ENCODE measurements at regions not wholly inside any gene's neighbourhood (a gene's known extent, or its start where the extent isn't known, plus 50 kb on each side); places are given as distances from the start of the nearest gene placed in this dataset.
A peak's percentile ranks its signal among the peaks of the same experiment; 100 is the strongest.
"Not testable (repeated sequence)": the region's sequence is repeated elsewhere in the genome, so short reads cannot be mapped to it uniquely, and the experiment has no call there.

DNA sequence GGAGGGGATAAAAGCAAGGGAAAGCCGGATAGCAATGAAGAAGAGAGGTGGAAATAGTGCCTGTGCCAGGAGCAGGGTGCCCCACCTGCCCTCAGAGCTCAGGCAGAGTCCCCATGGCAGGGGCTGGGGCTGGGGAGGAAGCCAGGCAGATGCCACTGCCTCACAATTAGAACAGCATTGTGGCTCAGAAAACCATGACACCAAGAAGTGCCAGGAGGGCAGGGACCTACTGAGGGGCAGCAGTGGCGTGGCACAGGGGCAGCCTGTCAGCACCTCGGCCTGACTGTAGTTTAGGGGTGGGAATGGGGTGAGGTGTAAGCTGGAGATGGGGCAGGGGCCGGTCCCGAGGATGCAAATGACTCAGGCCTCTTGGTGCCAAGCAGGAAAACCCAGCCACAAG lies 532.1 kb upstream of the B3GAT1 start:
- no peak for DNase-seq (ENCODE audit: low spot score)

DNA sequence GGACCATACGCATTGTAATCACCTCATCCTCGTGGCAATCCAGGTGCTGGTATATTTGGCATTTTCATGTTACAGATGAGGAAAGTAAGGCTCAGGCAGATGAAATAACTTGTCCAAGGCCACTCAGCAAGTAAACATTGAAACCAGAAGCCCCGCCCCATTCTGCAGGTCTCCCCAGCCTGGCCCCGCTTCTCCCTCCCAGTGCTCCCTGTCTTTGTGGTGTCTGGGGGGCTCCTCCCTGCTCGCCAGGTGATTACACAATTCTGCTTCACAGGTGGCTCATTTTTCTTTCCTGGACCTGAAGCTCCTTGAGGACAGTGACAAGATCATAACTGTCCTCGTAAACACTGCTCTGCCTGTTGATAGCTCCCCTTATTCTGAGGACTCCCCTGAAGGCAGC lies 531.5 kb upstream of the B3GAT1 start:
- no peak for DNase-seq (ENCODE audit: low spot score)

DNA sequence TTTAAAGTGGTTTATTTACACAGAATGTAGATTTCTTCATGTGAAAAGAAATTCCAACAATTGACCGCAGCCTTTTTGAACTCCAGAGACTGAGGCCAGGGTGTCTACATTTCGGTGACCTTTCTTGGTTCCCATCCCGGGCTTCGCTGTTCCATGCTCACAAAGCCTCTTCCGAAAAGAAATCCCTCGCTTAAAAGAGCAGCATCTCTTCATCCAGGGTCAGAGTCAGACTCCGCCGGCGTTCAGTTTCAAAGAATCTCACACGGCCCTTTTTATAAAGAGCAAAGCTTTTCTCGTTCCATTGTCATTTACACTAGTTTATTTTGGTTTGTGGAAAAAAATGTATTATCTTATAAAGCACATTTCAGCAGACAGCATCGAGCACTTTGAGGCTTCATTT lies 530.6 kb upstream of the B3GAT1 start:
- DNase-seq (ENCODE audit: low spot score), result no peak

DNA sequence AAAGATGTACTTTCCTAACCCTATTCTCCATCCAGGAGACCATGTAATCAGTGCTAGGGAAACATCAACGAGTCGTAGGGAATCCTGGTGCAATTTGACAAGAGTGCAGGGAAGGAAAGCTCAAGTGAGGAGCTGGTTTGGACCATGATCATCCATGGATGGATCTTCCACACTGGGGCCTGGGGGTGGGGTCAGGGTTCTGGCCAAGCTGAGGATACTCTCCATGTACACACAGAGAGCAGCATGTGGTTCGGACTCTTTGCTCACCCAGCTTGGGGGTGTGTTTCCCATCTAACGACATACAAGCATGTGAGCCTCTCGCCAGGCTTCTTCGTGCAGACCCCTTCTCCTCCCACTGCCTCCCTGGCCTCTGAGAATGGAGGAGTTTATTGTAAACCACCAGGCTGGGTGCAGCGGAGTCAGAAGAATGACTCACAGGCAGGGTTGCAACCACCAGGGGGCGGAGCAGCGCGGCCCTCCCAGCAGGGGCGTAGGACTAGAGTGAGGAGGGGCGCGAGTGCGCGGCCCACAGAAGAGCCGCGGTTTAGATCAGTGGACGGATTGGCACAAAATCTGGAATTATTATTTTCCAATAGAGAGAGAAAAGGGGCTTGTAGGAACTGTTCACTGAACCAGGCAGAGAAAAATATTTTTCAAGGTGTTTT lies 530.0 kb upstream of the B3GAT1 start:
- peak; percentile 73 for DNase-seq (ENCODE audit: low spot score)

DNA sequence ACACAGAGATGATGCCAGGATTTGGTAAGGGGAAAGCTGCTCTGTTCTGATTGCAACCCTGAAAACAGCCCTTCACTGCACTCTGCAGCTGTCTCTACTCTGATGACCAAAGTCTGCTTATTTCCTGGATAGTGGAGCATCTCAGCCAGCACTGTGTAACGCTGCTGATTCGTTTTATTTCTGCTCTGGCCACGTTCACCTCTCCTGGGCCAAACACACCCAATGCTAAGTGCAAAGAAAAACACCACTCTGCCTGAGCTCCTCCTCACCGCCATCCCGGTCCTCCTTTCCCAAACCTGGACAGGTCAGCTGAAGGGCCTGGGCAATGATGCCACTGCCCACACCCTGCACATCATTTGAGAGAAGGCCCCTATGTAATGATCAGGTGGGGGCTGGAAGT lies 529.3 kb upstream of the B3GAT1 start:
- DNase-seq (ENCODE audit: low spot score), result no peak

DNA sequence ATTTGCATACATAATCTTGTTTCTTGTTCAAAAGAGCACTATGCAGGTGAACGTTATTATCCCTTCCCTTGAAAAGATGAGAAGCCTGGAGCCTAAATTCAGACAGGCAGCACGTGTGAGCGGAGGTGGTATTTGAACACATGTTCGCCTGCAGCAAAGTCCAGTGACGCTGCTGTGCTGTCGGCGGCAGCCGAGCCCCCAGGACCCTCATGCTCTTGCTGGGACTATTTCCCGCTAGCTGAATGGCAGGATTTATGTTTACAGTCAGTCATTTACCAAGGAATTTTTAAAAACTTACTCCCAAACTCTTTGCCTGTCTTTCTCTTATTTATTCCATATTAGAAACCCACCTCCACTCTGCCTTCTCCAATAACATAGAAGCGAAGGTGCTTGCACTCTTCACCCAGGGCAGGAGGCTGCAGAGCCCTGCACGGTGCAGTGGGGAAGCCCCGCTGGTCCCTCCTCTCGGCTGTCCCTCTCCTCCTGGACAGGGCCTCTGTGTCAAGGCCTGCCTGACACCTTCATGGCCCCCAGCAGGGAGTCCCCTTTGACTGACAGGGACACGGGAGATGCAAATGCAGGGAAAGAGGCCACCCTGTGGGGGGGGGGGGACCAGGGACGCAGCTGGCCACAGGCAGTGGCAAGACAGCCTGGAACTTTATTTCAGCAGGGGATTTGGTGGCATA lies 528.5 kb upstream of the B3GAT1 start:
- DNase-seq (ENCODE audit: low spot score), result no peak

DNA sequence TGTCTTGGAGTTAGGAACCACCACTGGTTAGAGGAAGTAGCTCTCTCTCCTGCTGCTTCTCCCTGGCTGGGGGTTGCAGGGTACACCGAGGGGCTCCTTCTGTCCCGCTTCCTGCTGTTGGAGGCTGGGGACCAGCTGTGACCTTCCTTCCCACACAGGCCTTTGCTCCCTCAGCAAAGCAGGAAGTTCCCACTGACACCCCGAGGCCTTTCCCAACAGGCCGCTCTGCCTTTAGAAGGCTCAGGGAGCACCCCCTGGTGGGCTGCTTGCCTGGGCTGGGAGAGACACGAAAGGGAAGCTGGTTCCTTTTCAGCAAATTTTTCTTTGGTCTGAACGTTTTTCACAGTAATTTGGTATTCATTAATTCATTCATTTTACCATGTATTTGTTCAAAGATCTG lies 527.9 kb upstream of the B3GAT1 start:
- DNase-seq (ENCODE audit: low spot score), result no peak

DNA sequence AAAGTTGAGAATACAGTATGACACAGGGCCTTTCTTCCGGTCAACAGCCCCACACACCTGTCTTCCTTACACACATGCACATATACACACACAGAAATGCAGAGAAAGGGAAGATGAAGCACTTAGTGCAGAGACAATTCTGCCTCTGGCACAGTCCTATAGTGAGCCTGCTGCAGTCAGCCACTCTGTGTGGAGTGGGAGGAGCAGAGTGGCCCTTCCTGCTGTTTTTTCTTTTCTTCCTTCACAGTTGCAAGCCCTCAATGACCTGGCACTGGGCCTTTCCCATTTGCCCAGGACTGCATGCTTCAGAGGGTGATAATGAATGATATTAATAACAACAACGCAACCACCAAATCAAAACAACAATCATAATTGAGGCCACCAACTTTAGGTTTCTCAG lies 527.0 kb upstream of the B3GAT1 start:
- DNase-seq (ENCODE audit: low spot score), result no peak

DNA sequence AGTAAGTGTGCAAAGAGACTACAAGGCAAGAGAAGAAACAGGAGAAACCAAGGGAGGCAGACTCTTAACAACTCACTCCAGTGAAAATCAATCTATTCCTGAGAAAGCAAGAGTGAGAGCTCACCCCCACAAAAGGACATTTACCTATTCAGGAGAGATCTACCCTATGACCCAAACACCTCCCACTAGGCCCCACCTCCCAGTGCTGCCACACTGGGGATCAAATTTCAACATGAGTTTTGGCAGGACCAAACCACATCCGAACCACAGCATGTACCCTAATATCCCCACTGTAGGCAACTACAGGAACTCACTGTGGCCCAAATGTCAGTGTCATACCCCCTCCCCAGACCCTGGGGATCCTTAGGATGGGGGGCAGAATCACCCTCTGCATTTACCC lies 526.2 kb upstream of the B3GAT1 start:
- no peak for DNase-seq (ENCODE audit: low spot score)

DNA sequence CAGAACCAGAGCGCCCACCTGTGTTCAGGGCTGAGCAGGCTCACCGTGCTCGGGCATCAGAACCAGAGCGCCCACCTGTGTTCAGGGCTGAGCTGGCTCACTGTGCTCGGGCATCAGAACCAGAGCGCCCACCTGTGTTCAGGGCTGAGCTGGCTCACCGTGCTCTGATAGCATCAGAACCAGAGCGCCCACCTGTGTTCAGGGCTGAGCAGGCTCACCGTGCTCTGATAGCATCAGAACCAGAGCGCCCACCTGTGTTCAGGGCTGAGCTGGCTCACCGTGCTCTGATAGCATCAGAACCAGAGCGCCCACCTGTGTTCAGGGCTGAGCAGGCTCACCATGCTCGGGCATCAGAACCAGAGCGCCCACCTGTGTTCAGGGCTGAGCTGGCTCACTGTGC lies 525.2 kb upstream of the B3GAT1 start:
- DNase-seq (ENCODE audit: low spot score), result not testable (repeated sequence)

DNA sequence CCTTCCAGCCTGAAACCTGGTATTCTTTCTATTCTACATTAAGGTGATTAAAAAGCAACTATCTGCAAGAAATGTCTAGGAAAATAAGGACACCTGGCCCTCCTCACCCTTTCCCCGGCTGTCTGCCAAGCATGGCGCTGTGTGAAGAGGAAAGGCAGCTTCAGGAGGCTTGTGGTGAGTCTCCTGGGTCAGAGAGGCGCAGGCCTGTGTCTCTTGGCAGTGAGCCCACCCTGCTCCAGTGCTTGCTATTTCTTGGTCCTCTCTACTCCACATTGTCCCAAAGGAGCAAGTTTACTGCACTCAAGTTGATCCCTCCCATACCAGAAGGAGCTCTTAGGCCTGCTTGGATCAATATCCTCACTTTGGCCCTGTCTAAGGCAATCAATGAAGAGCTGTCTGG lies 520.7 kb upstream of the B3GAT1 start:
- no peak for DNase-seq (ENCODE audit: low spot score)

DNA sequence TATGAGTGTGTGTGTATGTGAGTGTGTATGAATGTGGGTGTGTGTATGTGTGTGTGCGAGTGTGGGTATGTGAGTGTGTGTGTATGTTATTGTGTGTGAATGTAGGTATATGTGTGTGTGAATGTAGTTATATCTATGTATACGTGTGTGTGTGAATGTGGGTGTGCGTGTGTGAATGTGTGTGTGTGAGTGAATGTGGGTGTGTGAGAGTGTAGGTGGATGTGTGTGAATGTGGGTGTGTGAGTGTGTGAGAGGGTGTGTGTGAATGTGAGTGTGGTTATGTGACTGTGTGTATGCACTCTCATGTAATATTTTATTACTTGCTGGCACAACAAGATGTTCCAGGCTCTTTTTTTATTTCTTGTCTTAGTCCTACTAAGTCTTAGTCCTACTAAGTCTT lies 513.4 kb upstream of the B3GAT1 start:
- no peak for DNase-seq (ENCODE audit: low spot score)

DNA sequence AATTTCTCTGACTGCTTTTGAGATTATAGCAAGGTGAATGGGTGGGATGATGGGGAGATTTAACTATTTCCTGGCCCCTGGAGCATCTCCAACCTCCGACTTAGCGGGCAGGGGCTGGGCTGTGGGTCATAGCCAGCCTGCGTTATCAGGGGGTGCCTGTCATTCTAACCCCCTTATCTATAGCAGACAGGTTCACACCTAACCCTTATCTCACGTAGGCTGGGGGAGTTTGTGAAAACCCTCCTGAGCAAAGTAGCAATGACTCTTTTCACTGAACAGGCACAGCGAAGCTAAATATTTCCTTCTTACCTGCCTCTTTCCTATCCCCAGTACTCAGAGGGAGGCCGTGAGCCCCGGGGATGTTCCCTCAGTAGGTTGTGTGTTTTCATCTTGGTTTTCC lies 511.4 kb upstream of the B3GAT1 start:
- no peak for DNase-seq (ENCODE audit: low spot score)

DNA sequence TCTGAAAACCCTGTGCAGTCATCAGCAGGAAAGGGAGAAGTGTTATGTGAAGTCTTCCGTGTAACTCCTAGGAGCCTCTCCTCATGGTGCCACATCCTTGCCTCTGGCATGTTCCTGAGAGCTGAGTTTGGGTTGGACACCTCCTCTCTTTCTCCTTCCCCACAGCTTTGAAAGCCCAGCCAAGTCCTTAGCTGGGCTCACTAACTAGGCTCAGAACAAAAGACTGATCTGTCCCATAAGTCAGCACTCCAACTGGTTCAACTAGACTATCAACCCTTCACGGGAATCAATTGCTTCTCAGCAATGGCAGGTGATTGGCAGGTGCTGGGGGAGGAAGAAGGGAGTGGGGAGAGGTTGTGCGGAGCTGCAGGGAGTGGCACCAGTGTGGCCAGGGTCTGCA lies 509.9 kb upstream of the B3GAT1 start:
- DNase-seq (ENCODE audit: low spot score), result no peak

DNA sequence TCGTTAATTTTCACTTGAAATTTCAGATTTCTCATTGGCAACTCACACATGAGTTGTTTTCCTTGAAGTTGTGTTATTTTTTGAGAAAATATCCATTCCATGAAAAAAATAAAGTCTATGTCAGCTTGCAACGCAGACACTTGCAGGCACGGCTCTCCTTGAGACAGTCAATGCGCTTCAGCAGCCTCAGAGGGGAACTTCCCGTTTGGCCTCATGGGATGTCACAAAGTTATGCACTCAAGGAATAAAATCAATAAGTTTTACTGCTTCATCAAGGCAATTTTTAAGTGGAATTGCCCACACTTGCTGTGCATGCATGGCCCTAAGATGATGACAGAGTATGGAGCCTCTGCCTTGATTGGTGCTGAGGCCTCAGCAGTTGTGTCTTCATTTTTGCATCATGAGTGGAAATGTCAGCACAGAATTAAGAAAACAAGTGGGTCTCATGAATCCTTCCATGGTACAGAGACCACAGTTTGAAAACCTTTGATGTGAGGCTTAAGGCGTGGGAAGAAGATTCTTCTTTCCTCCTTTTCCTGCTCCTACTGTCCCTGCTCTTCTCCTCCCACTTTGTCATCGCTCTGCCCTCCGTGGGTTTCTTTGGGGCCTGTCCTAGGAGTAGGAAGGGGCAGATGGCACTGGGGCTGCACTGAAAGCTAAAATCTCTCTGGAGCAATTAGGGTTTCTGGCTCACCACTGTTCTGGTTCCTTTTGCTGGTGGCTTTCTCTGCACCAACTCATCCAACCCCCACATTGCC lies 509.0 kb upstream of the B3GAT1 start:
- no peak for DNase-seq (ENCODE audit: low spot score)

DNA sequence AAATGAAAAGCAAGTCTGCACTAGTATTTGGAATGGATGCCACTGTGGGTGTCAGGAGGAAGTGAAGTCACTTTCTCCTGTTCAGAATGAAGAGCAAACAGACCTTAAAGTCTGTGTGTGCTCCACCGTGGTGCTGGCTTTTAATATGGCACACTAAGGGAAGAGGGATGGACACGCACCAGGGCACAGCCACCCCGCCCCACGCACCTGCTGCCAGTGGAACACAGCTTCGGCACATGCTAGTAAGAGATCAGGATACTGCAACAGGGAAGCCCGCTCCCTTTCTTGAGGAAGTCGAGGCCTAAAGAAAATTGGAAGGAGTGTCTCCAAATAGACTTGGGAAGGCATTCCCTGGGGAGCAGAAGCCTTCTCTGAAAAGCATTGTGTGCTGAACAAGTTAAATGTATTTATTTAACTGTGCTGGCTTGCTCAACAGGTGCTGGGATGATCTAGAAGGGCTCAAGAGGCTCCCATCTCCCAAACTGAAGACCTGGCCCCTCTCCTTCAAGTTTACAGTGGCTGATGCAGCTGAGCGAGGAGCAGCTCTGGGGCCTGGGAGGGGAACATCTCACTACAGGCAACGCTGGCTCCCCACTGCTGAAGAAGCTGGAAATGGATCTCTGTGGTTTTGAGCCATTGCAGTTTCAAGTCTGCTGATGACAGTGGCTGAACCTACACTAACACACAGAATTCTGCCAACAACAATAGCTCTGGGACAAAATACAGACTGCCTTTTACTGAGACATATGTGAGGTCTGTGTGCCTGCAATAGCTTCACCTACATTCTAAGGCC lies 504.6 kb upstream of the B3GAT1 start:
- DNase-seq (ENCODE audit: low spot score), result no peak

DNA sequence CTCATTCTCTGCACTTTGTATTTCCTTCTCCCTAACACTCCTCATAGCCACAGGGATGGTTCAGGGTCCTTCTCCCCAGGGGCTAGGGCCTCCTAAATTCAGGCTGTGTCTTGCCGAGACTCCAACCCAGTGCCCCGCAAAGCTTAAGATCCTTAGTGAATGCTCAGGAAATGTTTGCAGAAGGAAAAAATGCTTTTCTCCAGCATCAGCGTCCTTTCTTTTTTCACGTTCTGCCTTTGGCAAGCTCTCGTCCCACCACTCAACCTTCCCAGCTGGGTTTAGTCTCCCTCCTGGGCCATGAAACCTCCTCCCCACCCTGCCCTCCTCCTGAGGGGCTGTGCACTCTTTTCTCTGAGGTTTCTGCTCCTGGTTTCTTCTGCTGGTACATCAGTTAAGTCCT lies 503.8 kb upstream of the B3GAT1 start:
- no peak for DNase-seq (ENCODE audit: low spot score)

DNA sequence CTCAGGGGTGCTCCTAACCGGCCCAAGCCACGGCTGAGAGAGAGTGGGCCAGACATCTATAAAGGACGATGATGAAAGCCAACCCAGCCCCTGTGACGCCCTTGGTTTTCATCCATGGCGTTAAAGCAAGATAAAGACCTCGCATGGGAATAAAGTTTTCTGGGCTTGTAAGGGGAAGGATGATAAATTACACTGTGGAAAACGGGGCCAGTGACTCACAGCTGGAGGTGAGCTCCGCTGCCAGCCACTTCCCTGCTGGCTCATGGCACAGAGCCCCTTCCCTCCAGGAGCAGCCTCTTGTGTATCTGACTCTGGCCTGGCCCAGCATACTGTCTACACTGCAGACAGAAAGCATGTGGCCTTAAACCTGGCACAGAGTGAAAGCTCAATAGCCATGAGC lies 503.2 kb upstream of the B3GAT1 start:
- DNase-seq (ENCODE audit: low spot score), result no peak

DNA sequence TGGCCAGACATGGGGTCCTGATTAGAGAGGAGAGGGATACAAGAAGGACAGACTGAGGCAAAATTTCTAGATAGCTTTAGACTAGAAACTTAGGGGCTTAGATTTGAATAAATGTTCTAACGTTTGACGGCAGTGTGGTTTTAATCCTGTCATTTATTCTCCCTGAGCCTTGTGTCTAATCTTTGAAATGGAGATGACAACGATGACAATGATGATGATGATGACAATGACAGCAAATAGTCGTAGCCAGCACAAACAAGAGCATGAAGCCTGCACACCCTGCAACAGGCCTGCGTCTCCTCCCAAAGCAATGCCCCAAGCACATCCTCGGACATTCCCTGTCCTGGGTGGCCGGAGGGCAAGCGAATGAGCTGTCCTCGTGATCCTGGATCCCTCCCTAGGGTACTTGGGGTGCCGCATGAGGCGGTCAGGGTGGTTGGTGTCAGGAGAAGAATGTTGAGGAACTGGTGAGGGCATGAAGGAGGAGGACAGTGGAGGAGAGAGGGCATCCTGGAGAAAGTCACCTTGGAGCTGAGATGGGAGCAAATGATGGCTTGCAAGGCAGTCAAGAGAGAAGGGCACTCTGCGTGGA lies 502.1 kb upstream of the B3GAT1 start:
- DNase-seq (ENCODE audit: low spot score), result no peak

DNA sequence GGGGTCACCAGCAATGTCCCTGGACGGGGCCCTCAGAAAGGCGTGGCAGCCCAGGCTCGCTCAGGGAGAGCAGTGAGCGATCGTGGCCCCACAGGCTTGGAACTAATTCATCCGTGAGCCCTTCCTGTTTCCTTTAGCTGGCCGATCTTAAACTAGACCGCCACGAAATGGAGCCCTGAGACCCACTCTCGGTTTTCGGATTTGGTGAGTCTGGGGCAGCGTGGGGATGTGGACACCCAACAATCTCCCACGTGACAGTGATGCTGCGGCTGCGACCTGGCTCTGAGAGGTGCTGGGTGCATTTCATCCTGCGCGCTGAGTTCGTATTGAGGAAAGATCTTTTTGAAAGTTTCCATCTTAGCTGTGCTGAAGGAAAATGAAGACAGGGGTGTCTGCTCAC lies 501.3 kb upstream of the B3GAT1 start:
- no peak for DNase-seq (ENCODE audit: low spot score)

DNA sequence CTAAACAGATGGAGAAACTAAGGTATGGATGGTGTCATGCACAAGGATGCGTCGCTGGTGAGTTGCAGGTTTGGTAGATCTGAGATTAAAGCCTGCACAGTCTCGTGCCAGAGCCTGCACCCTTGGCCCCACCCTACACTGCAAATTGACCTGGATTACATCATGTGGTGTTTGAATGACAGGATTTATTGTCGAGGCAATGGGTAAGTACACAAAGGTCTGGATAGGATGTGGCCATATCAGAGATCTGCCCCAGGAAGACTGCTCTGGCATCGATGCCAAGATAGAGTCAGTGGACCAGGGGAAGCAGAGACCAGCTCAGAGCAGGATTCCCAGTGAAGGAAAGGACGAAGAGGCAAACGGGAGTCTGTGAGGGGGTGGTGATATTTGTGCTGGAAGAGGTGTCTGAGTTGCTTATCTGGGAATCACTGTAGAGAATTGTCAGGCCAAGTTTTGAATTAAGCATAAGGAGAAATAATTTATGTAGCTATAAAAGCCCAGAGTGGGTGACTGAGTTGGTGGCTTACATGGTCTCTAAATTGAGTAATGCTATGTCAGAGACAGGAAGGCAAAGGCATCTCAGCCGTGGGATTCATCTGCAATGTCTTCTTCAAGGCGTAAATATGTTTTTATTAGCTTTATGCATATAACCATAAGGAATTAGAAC lies 499.6 kb upstream of the B3GAT1 start:
- no peak for DNase-seq (ENCODE audit: low spot score)

DNA sequence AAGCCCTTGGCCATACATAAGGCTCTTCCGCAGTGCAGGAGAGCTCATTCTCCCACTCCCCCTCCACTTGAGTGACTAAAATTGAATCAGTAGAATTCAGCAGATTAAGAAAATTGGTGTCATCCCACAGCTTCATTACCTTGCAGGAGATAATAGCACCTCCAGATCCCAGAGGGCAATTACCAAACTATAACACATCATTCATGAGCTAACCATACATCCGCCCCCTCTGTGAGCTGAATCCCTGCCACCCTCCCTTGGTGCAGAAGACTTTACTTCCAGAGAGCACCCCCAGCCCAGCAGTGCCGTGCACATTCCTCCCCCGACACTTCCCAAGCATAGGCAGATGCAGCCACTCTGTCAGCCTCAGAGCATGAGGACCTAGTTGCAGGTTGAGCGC lies 496.5 kb upstream of the B3GAT1 start:
- no peak for DNase-seq (ENCODE audit: low spot score)

Data from iPS-NIHi11 (cell line).